GM19238 (cell line): ENCODE measurements at regions not wholly inside any gene's neighbourhood (a gene's known extent, or its start where the extent isn't known, plus 50 kb on each side); places are given as distances from the start of the nearest gene placed in this dataset.

Experiments used
- DNase-seq: peaks from one replicate; pipeline ENCODE4 v3.0.0; 2011; ENCODE audit warnings: low spot score; ENCODE audit not compliant: insufficient read length

- no peak for DNase-seq
Measured at GRCh38 chr12:5227708-5228373, 184.2 kb downstream of the KCNA5 start.

DNA sequence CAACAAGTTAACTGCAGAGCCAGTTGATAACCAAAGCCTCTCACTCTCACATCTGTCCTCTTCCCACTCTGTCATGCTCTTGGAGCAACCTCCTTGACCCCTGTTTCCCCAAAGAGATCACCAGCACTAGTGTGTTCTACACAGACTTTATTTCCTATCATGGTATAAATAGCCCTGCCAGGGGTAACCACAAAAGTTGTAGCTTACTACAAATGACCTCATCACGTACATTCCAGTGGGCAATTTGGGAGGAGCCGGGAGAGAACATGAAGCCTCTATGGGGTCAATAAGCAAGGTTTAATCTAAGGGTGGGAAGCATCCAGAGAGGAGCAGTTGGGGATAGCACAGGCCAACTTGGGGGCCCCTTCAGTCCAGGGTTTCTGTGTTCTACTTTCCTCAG lies 186.5 kb downstream of the KCNA5 start:
- no peak for DNase-seq

- no peak for DNase-seq
Measured at GRCh38 chr12:5230861-5231260, 187.2 kb downstream of the KCNA5 start.

GRCh38 chr12:5232291-5232690 lies 188.6 kb downstream of the KCNA5 start:
- no peak for DNase-seq

DNA sequence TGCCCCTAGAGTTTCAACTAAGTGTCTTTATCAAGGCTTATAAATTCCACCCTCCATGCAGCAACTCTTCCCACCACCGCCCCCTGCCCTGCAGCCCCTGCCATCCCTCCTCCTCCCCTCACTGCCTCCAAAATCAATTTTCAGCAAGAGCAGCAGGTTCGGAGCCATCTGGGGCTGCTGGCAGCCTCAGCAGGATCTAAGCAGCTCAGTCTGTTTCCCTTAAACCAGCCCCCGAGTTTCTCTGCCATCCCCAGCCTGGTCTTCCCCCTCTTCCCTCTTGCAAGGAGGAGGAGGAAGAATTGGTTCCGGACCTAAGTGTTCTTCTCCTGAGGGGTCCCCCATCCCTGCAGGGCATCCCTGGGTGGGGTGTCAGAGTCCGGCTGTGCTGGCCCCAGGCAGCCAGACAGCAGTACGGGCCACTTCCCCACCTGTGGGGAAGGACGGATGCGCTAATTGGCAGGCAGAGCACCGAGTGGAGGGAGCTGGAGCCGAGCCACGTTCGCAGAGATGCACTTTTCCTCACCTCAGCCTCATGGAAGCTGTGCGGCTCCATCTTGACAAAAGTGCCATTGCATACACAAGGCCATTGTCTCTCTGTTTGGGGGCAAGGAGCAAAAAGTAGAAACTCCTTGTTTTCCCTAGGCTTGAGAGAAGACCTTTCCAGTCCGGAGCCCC lies 189.3 kb downstream of the KCNA5 start:
- DNase-seq, result no peak

DNA sequence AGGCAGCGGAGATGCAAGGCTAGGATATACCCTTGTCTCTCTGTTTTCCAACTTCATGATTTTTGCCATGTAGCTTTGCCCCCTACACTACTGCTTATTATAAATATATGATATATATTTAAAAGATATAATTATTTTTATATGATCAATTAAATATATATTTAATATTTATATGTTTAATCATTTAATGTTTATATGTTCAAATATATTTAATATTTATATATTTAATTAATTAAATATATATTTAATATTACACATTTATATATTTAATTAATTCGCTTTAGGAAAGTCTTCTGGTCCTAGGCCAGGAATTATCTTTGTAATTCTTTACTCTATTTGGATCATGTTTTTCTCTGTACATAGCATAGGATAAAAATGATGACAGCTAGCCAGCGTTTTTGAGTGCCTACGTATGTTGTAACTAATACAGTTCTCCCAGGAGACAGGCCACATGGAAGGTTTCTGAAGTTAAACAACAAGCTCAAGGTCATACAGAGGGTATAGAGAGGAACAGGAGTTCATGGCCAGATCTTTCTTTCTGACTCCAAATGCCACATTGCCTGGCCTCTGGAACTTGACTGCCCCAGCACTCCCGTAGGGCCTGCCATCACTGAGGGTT lies 192.5 kb downstream of the KCNA5 start:
- DNase-seq, result no peak

DNA sequence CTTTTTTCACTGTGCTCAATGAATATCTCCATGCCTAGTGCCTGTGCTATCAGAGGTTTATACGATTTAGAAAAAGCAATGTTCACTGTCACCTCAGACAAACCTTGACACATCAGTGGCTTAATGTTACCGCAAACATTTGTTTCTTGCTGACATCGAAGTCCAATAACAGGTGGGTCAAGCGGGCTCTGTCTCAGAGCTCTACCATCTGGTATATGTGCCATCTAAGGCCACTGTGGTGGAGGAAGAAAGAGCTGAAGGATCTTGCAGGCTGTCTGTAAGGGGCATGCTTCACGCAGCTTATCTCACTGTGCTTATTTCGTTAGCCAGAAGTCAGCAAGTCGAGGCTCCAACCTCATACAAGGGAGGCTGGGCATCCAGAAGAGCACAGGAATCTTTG lies 189.5 kb upstream of the NTF3 start:
- DNase-seq, result no peak

GRCh38 chr12:5243014-5243413 lies 188.9 kb upstream of the NTF3 start:
- no peak for DNase-seq

DNA sequence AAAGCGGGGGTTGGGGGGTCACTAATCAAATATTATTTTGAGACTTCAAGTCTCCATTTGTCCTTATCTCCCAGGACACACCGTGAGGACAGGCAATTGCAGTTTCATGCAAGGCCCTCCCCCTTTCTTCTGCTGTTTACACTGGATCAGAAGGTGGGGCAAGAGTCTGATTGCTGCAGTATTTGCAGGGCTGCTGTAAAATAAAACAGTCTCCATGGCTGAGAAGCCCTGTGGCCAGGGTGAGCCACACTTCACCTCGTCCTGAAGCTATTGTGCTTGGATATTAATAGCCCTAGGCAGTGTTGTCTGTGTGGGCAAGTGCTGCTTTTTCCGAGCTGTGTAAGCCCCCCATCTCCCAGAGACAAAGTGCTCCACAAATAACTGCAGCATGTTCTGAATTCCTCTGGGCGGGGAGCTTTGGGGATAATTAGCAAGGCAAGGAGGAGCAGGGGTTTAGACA lies 187.4 kb upstream of the NTF3 start:
- no peak for DNase-seq

GRCh38 chr12:5246196-5246595 lies 185.7 kb upstream of the NTF3 start:
- no peak for DNase-seq

DNA sequence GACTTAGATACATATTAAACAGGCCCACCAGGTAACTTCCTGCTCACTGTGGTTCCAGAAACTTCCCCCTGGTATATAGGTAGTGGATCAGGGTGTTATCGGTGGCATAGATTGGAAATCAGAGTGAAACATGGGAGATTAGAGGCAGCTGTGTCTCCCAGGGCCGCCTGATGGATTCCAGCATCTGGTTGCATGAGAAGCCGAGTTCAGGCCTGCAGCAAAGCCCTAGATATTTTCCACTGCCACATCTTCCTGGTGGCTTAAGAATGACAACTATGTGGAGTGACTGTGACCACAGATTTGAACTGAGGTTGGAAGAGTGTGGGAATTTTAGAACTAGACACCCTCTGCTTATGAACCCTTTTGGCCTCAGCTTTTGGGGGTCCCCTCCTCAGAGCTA lies 184.8 kb upstream of the NTF3 start:
- no peak for DNase-seq

DNA sequence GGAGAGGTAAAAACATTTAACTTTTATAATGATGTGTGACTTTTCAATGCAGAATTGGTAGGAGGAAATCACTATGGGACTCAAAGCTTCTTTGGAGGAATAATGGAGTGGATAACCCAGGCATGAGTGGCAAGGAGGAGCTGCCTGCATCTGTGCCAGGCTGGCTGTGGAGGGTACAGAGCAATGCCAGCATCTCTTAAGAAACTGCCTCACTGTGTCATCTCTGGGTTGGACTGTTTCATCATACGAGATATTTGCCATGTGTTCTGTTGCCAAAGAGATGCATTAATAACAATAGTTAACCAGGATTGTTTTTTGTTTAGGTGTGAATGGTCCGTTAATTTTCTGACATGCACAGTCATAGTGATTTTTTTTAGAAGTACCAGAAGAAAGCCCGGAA lies 183.7 kb upstream of the NTF3 start:
- DNase-seq, result no peak

DNA sequence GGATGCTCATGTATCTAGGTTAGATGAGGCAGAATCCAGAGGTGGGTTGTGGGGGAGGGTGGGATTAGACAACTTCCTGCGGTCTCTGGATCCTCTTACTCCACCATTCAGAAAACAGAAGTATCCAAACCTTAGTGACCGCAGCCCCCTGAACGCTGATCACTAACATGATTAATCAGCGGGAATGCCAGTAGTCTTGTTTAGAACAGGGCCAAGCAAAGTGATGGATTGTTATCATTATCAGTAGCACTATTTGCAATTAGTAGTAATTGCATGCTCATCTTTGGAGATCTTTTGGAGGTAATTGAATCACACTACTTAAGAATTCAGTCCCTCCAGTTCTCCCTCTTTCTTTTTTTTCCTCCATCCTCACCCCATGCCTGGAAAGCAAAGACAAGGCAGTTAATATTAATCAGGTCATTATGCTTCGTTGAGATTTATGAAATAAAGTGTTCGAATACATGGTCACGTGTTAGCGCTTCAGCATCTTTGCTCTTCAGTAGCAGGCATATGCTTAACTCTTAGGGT lies 182.8 kb upstream of the NTF3 start:
- DNase-seq, result no peak

DNA sequence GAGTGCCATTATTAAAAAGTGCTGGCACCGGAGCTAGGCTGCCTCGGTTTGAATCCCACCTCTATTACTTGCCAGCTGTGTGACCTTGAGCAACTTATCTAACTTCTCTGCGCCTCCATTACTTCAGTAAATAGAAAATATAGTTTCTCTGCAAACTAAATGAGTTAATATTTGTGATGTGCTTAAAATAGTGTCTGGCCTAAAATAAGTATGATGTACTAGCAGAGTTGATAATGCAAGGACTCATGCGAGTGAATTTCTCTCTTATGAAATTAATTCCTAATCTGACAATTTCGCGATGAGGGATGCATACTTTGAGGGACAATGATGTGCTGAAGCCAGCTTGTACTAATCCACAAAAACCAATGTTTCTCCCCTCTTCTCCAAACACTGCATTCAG lies 180.8 kb upstream of the NTF3 start:
- no peak for DNase-seq

DNA sequence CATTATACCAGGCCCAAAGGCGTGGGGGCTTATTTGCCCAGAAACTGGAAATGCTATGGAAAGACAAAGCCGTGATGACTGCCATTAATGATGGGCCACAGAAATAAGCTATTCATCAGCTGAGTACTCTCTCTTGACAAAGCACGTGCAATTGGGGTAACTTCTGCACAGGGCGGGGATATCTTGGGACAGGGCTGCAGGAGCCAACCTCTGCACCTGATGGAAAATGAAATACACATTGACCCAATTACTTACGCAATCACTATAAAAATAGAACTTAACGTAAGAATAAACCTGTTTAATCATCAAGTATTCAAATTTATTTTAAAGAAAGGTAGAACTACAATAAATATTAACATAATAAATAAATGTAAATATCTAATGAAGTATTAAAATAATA lies 180.1 kb upstream of the NTF3 start:
- no peak for DNase-seq

DNA sequence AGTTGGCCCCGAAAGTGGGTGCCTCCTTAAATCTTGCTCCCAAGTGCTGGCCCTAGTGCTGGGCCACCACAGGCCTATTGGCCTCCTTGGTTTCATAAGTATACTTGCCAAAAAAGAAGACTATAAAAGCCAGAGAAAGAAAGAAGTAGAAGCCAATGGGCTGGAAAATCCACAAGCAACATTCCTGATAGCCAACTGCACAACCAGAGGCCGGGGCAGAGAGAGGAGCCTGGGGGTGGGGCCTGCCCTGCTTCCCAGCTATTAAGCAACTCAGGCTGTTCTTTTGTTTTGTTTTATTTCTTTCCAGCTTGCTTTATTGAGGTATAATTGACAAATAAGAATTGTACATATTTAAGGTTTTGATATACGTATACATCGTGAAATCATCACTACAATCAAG lies 177.2 kb upstream of the NTF3 start:
- DNase-seq, result no peak

- no peak for DNase-seq
Measured at GRCh38 chr12:5257763-5258495, 174.0 kb upstream of the NTF3 start.

- no peak for DNase-seq
Measured at GRCh38 chr12:5258498-5258897, 173.4 kb upstream of the NTF3 start.

DNA sequence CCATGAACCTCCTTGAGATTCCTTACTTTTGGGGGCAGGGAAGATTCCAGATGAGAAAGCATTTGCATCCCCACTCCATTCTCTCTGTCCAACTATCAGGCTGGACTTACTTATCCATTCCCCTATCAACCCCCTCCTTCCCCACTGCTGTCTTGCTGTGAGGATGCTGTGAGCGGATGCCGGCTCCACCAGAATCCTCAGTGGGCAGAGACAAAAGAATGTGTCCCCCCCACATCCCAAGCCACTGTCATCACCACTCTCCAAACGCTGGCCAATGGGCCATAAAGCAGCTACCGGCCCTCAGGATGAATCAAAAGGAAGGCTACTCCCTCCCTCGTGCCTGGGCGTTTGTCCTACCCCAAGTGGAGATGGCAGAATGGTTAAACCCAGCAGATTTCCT lies 173.0 kb upstream of the NTF3 start:
- DNase-seq, result no peak

GRCh38 chr12:5259523-5259922 lies 172.4 kb upstream of the NTF3 start:
- DNase-seq, result no peak

- DNase-seq, result no peak
Measured at GRCh38 chr12:5260086-5260485, 171.8 kb upstream of the NTF3 start.

DNA sequence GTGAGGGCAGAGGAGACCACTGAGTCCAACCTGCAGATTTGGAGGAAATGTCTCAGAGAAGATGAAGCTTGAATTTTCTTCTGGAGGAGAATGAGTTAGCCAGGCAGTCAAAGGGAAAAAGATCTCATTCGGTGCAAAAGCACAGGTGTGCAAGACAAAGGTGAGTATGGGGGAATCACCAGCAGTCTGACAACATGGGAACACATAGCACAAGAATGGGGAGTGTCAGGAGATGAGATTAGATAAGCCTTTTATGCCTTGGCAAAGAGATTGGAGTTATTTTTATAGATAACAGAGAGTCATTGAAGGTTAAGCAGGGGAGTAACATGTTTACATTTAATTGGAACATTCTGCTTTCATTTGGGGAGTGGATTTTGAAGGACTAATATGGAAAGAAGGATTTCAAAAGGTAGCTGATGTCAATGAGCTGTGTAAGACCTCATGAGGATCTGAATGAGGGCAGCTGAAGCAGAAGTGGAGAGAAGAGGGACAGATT lies 171.3 kb upstream of the NTF3 start:
- DNase-seq, result no peak
